C4-2B (cell line): ENCODE measurements at regions not wholly inside any gene's neighbourhood (a gene's known extent, or its start where the extent isn't known, plus 50 kb on each side); places are given as distances from the start of the nearest gene placed in this dataset.

Source experiments
- CTCF ChIP-seq: fragments of 450-650 bp; conservative IDR thresholded peaks from 2 replicates; pipeline ENCODE4 v1.5.1; 2017; ENCODE audit warnings: mild to moderate bottlenecking
- ZFX ChIP-seq: fragments of 450-650 bp; IDR thresholded peaks from 2 replicates; pipeline ENCODE4 v1.6.1; 2017

GRCh38 chr1:219506473-219506899 lies 106.4 kb downstream of the ZC3H11B start:
- TF ChIP-seq CTCF = no peak
- no peak for TF ChIP-seq ZFX
